PC-3 (cell line): ENCODE measurements at regions not wholly inside any gene's neighbourhood (a gene's known extent, or its start where the extent isn't known, plus 50 kb on each side); places are given as distances from the start of the nearest gene placed in this dataset.

Experiments
- ATAC-seq: fragments of 200-7000 bp; cut with Tn5 transposase; 2 replicates; pipeline ENCODE4 v1.9.1; 2020; ENCODE audit warnings: mild to moderate bottlenecking, moderate library complexity
- BruUV-seq: library from RNA; stranded (reverse); fragments of 400-500 nt; replicated peaks from 2 replicates; lab custom pipeline; 2021; lab: Mats Ljungman, UMichigan
- CTCF ChIA-PET: fragments of 300-600 bp; sonication (Branson Sonifier 250); formaldehyde crosslinking; loops from one replicate; lab custom pipeline; 2022; ENCODE audit warnings: antibody characterized with exemption; lab: Charles Lee
- POLR2A ChIA-PET: fragments of 300-600 bp; sonication (Branson Sonifier 250); formaldehyde crosslinking; loops from one replicate; lab custom pipeline; 2022; ENCODE audit warnings: antibody characterized with exemption; ENCODE audit not compliant: unreplicated experiment; lab: Charles Lee
- DNase-seq: peaks from one replicate; pipeline ENCODE4 v3.0.0-alpha.2; 2015
- H2AFZ ChIP-seq: fragments of 300-600 bp; sonication (generic); 2 replicates; pipeline ENCODE4 v1.6.0; 2016; ENCODE audit warnings: antibody characterized with exemption, low read length
- H3F3A ChIP-seq: fragments of 300-600 bp; sonication (generic); one replicate; pipeline ENCODE4 v1.6.0; 2017; ENCODE audit warnings: antibody characterized with exemption, low read length, control low read depth, mild to moderate bottlenecking; ENCODE audit not compliant: unreplicated experiment
- H3K27ac ChIP-seq: fragments of 300-600 bp; sonication (generic); 2 replicates; pipeline ENCODE4 v1.5.1; 2016; ENCODE audit warnings: mild to moderate bottlenecking, low read length
- H3K27me3 ChIP-seq: fragments of 300-600 bp; sonication (generic); 2 replicates; pipeline ENCODE4 v1.6.1; 2016; ENCODE audit warnings: low read length, mixed read lengths
- H3K36me3 ChIP-seq: fragments of 300-600 bp; sonication (generic); 2 replicates; pipeline ENCODE4 v1.6.1; 2016; ENCODE audit warnings: low read depth, mixed run types, low read length, mixed read lengths
- H3K4me1 ChIP-seq: fragments of 300-600 bp; sonication (generic); 2 replicates; pipeline ENCODE4 v1.5.1; 2016; ENCODE audit warnings: low read length; ENCODE audit not compliant: insufficient read depth
- H3K4me2 ChIP-seq: fragments of 300-600 bp; sonication (generic); 2 replicates; pipeline ENCODE4 v1.6.0; 2016; ENCODE audit warnings: low read length
- H3K4me3 ChIP-seq: fragments of 300-600 bp; sonication (generic); 2 replicates; pipeline ENCODE4 v1.5.1; 2016; ENCODE audit warnings: mild to moderate bottlenecking, low read length, mixed read lengths
- H3K79me2 ChIP-seq: fragments of 300-600 bp; sonication (generic); 2 replicates; pipeline ENCODE4 v1.6.1; 2017; ENCODE audit warnings: low read length, mixed read lengths
- H3K9ac ChIP-seq: fragments of 300-600 bp; sonication (generic); 2 replicates; pipeline ENCODE4 v1.6.0; 2016; ENCODE audit warnings: mild to moderate bottlenecking, low read length
- H3K9me2 ChIP-seq: fragments of 300-600 bp; sonication (generic); replicated peaks from 2 replicates; pipeline ENCODE4 v1.6.1; 2016; ENCODE audit warnings: mixed run types, low read length, mixed read lengths
- H3K9me3 ChIP-seq: fragments of 300-600 bp; sonication (generic); 2 replicates; pipeline ENCODE4 v1.6.1; 2016; ENCODE audit warnings: low read length, mixed read lengths
- H4K20me1 ChIP-seq: fragments of 300-600 bp; sonication (generic); 2 replicates; pipeline ENCODE4 v1.6.1; 2016; ENCODE audit warnings: low read length, mixed read lengths
- EZH2 ChIP-seq: fragments of 300-600 bp; sonication (generic); IDR thresholded peaks from one replicate; pipeline ENCODE4 v1.6.1; 2017; ENCODE audit warnings: antibody characterized with exemption, mild to moderate bottlenecking, low read length; ENCODE audit not compliant: unreplicated experiment
- EZH2phosphoT487 ChIP-seq: fragments of 300-600 bp; sonication (generic); IDR thresholded peaks from 2 replicates; pipeline ENCODE4 v1.6.1; 2018; ENCODE audit warnings: mild to moderate bottlenecking, antibody characterized with exemption, low read length, borderline replicate concordance
- intact Hi-C: fragments of 100-400 bp; cut with micrococcal nuclease; formaldehyde crosslinking; loops from 2 replicates; pipeline ENCODE4 v1.9.0; 2023
- TF ChIP-seq, protein P1 (sequence below): fragments of 300-600 bp; sonication (generic); conservative IDR thresholded peaks from 2 replicates; pipeline ENCODE4 v1.5.1; 2017; ENCODE audit warnings: antibody characterized with exemption, low read depth, mild to moderate bottlenecking, low read length

DNA sequence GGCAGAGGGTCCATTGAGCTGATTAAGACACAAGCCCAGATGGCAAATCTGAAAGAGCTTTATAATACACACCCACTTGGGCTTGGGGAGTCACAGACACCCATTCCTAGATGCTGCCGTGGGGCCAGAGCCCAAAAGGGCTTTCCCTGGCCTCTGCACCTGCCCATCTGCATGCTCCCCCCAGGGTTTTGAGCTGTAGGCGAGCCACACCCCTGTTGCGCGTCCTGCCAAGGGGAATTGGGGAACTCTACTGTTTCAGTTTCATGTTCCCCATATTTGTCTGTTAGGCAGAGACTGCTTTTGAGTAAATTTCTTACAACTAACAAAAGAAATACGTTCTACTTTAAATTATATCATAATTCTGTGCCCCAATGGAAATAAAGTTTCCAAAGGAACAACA lies 52.9 kb upstream of the FNDC1 start:
- H3K79me2 ChIP-seq: no peaks in the 10 kb centered on the region
- H3K27ac ChIP-seq: no peak overlapping the region
- BruUV-seq: no TSS peak
- no peak overlapping the region for H3K4me3 ChIP-seq
- intact Hi-C loops: no loop called here
- ChIA-PET CTCF (no interaction called here), POLR2A (no interaction called here)
- H3K9me3 ChIP-seq: no peaks in the 10 kb centered on the region
- no peaks in the 10 kb centered on the region for H3K36me3 ChIP-seq
- H3K9ac ChIP-seq: no peak overlapping the region
- peaks cover 7% of the 10 kb centered on the region; the same call in 1 of the 2 replicates for H3K27me3 ChIP-seq
- H2AFZ ChIP-seq: no peak overlapping the region
- H3F3A ChIP-seq: no peaks in the 10 kb centered on the region
- H3K9me2 ChIP-seq: no peaks in the 10 kb centered on the region
- TF ChIP-seq, protein P1, sequence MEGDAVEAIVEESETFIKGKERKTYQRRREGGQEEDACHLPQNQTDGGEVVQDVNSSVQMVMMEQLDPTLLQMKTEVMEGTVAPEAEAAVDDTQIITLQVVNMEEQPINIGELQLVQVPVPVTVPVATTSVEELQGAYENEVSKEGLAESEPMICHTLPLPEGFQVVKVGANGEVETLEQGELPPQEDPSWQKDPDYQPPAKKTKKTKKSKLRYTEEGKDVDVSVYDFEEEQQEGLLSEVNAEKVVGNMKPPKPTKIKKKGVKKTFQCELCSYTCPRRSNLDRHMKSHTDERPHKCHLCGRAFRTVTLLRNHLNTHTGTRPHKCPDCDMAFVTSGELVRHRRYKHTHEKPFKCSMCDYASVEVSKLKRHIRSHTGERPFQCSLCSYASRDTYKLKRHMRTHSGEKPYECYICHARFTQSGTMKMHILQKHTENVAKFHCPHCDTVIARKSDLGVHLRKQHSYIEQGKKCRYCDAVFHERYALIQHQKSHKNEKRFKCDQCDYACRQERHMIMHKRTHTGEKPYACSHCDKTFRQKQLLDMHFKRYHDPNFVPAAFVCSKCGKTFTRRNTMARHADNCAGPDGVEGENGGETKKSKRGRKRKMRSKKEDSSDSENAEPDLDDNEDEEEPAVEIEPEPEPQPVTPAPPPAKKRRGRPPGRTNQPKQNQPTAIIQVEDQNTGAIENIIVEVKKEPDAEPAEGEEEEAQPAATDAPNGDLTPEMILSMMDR: no peak
- TF ChIP-seq EZH2phosphoT487 (no peak), EZH2 (no peak)
- H3K4me2 ChIP-seq: no peak overlapping the region
- no peaks in the 10 kb centered on the region for H3K4me1 ChIP-seq
- DNase-seq: no peak
- H4K20me1 ChIP-seq: no peaks in the 10 kb centered on the region
- ATAC-seq: no peak

DNA sequence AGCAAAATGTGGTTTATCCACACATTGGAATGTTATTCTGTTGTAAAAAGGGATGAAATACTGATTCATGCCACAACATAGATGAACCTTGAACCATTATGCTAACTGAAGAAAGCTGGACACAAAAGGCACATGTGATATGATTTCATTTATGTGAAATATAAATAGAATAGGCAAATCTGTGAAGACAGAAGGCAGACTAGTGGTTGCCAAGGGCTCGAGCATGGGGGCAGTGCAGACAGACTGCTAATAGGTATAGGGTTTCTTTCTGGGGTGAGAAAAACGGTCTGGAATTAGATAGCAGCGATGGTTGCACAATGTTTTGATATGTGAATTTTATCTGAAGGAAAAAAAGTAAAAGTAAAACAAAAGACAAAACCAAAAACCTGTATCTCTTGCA lies 54.6 kb upstream of the FNDC1 start:
- Histone ChIP-seq H3K4me2 (no peak overlapping the region), H3K4me3 (no peak overlapping the region), H3K4me1 (no peaks in the 10 kb centered on the region), H3K27me3 (peaks cover 7% of the 10 kb centered on the region; the same call in 1 of the 2 replicates), H4K20me1 (no peaks in the 10 kb centered on the region), H3F3A (no peaks in the 10 kb centered on the region), H3K9ac (no peak overlapping the region), H3K9me3 (no peaks in the 10 kb centered on the region), H3K27ac (no peak overlapping the region), H3K79me2 (no peaks in the 10 kb centered on the region), H3K9me2 (no peaks in the 10 kb centered on the region), H2AFZ (no peak overlapping the region), H3K36me3 (no peaks in the 10 kb centered on the region)
- TF ChIP-seq EZH2 (no peak), EZH2phosphoT487 (no peak)
- TF ChIP-seq, protein P1: no peak
- intact Hi-C loops: no loop called here
- no TSS peak for BruUV-seq
- CTCF ChIA-PET: no interaction called here
- ATAC-seq (no peak), DNase-seq (no peak)
- POLR2A ChIA-PET: no interaction called here

DNA sequence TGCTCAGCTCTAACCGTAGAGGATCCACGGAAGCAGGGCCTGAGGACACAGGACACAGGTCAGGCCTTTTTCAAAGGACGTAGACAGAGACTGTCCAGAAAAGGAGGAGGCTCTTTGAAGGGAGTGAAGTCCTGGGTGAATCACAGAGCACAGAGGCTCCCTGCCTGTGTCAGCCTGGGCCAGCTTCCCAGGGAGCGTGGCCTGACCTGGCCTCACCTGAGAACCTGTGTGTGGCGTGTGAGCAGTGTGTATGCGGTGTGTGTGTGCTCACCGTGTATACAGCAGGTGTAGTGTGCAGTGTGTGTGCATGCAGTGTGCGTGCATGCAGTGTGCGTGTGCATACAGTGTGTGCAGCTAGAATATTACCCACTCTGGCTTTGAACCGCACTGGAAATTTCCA lies 56.0 kb upstream of the FNDC1 start:
- H4K20me1 ChIP-seq: no peaks in the 10 kb centered on the region
- TF ChIP-seq, protein P1: no peak
- intact Hi-C loops: no loop called here
- no peak overlapping the region for H3K4me3 ChIP-seq
- H2AFZ ChIP-seq: no peak overlapping the region
- DNase-seq: no peak
- H3K9me3 ChIP-seq: no peaks in the 10 kb centered on the region
- no peaks in the 10 kb centered on the region for H3K36me3 ChIP-seq
- no TSS peak for BruUV-seq
- H3K27me3 ChIP-seq: peaks cover 7% of the 10 kb centered on the region; the same call in 1 of the 2 replicates
- CTCF ChIA-PET: no interaction called here
- no peaks in the 10 kb centered on the region for H3F3A ChIP-seq
- H3K4me2 ChIP-seq: no peak overlapping the region
- H3K9ac ChIP-seq: no peak overlapping the region
- ATAC-seq: no peak
- no peaks in the 10 kb centered on the region for H3K4me1 ChIP-seq
- H3K79me2 ChIP-seq: no peaks in the 10 kb centered on the region
- POLR2A ChIA-PET: no interaction called here
- H3K27ac ChIP-seq: no peak overlapping the region
- no peaks in the 10 kb centered on the region for H3K9me2 ChIP-seq
